NCI-H2227 (cell line): ENCODE measurements at regions not wholly inside any gene's neighbourhood (a gene's known extent, or its start where the extent isn't known, plus 50 kb on each side); places are given as distances from the start of the nearest gene placed in this dataset.

Source experiments
- DNase-seq: peaks from one replicate; lab custom pipeline; 2025; ENCODE audit not compliant: unreplicated experiment; lab: John Stamatoyannopoulos, UW

DNA sequence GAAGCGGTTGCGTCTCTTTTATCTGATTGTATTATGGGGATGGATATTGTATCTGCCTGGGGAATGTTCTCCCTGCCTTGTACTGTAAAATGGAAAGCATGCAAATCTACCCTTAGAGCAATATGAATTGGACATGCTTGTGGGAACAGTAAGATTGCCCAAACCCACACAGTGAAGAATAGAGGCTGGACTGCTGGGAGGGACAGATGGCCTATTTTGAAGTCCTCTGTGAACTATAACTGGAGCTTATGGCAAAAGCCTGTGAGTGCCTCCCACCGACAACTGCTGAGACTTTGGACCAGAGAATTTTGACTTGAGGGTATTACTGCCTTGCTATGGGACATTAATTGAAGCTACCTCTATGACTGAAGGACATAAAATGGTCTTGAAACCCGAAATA lies 168.9 kb downstream of the ERCC6L2 start:
- no peak for DNase-seq

DNA sequence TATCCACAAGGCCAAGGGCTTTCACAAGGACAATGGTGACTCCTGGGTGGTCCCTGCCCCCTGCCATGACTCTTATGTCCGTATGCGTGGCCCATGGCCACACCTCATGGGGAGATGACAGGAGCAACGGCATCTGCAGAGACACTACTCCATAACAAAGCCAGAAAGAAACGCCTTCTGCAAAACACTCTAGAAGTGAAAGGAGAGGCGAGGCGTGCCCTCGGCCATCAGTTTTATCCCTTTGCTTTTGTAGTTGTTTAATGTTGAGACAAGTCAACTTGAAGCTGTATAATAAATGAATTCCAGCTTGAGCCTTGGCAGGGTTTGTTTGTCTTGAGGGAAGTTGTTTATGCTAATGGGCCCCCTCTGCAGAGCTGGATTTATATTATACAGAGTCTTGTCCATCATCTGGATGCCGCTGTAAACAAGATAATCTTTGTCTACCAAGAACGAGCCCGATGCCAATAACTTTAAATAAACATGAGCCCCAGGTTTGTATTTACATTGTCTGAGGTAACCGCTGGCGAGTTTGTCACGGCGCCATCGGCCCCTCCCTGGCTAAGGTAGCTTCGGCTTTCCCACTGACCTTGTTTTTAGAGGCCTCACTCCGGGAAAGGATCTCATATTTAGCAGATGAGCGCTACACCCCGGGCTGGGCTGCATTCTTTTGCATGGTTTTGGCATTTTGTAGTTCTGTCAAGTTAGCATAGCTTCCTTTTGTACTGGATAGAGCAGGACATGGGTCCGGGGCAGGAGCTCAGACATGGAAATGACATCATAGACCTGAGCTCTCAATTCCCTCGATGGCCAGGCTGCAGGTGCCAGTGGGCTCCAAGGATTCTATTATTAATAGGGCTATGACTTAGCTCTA lies 165.3 kb downstream of the ERCC6L2 start:
- no peak for DNase-seq

DNA sequence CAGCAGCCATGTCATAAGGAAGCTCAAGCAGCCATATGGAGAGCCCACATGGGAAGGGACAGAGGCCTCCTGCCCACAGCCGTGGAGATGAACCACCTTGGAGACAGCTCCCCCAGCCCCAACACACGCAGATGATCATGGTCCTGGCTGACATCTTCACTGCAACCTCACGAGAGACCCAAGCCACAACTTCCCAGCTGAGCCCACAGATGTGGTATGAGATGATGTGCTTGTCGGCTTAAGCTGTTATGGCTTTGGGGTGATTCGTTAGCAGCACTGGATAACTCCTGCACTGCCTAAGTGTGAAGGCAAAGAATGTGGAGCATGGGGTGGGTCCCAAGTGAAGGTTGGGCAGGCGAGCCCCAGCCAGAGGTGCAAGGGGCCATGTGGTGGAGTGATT lies 163.4 kb downstream of the ERCC6L2 start:
- DNase-seq: no peak

DNA sequence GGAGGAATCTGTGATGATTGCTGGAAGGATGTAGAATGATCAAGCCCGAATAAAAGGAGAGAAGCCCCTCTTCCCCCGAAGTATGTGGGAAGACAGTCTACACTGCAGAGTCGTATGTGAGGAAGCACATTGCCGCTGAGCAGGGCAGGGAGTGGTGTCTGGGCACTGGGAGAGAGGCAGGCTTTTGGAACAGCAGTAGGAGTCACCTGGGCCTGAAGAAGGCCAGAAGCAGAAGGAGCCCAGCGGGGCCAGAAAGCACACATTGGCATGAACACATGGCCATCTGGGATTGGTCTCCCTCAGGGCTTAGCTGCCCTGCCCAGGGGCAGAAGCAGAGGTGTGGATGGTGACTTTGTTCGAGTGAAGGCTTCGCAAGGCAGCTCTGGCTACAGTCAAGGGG lies 162.8 kb downstream of the ERCC6L2 start:
- DNase-seq: no peak

DNA sequence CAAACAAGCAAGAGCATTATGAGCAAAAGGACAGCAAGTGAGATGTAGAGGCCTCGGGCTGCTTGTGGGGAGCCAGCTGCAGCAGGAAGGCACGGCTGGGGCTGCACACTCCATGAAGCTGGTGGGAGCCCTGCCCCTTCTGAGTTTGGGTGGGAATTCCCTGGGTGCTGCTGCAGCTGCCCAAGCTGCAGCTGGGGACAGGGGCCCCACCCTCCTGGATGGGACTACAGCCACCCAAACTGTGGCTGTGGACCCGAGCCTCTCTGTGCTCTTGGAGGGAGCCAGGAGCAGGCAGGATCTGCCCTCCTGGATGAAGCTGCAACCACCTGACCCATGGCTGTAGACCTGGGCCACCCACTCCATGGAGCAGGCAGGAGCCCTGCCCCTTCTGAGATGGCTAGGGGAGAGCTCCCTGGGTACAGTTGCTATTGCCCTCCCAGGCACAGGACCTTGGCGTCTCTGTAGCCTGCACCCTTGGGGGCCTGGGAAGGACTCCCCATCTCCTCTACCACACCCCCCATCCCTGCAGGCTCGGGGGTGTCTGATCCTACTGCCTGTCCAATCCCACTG lies 159.1 kb downstream of the ERCC6L2 start:
- DNase-seq: no peak

DNA sequence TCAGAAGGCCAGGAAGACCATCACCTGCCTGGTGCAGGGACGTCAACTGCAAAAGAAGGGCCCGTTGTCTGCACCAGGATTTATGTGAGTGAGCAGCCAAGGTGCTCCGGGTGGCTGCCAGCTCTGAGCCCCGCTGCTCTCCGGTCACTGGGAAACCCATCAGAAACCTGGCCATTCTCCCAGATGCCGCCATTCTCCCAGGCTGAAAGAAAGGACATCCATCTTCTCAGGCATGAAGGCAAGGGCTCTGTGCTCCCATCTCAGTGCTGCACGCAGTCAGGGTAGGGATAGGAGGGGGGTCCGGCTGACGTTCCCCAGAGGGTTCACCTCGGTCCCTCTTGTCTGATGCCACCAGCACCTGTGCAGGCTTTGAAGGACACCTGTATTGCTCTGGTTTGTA lies 158.4 kb downstream of the ERCC6L2 start:
- no peak for DNase-seq

DNA sequence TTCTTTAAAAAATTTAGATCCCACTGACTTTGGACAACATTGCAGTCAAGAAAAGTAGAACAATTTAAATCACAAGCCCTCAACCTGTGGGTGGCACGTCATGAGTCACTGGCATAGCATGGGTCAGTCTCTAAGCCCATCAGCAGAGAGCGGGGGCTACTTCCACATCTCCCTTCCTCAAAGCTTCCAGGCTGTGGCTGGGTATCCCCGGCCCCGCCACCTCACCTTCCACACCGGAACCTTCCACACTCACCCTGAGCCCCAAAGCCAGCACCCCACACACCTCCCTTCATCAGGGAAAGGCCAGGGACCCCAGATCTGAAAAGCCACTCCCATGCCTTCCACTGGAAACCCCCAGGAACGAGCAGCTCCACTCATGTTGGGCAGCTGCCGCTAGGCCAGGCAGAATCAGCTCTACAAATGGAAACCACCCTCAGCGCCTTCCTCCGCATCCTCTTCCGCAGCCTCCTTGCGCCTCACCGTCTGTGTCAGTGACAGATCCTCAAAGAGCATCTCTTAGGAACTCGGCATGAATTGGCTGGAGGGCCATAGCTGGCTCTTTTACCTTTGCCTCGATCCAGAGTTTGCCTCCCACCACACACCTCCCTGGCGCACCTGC lies 156.5 kb downstream of the ERCC6L2 start:
- no peak for DNase-seq

DNA sequence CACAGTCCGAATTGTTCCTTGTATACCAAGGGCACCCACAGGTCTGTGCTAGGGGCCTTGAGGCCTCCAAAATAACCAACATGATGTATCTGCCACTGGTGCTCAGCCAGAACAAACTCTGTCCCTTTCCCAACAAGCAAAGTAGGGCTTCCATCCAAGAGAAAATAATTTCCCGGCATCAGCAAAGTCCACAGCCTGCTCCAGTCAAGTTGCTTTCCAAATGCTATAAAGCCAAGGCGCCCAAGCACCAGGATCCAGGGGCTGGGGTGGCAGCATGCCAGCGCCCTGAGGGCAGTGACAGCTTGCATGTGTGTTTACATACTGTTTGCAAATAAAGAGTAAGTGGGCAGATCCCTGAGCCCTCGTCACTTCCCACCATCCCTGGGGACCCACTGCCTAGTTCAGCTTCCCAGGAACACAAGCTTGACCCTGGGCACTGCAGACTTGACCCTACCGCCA lies 155.9 kb downstream of the ERCC6L2 start:
- DNase-seq: no peak

DNA sequence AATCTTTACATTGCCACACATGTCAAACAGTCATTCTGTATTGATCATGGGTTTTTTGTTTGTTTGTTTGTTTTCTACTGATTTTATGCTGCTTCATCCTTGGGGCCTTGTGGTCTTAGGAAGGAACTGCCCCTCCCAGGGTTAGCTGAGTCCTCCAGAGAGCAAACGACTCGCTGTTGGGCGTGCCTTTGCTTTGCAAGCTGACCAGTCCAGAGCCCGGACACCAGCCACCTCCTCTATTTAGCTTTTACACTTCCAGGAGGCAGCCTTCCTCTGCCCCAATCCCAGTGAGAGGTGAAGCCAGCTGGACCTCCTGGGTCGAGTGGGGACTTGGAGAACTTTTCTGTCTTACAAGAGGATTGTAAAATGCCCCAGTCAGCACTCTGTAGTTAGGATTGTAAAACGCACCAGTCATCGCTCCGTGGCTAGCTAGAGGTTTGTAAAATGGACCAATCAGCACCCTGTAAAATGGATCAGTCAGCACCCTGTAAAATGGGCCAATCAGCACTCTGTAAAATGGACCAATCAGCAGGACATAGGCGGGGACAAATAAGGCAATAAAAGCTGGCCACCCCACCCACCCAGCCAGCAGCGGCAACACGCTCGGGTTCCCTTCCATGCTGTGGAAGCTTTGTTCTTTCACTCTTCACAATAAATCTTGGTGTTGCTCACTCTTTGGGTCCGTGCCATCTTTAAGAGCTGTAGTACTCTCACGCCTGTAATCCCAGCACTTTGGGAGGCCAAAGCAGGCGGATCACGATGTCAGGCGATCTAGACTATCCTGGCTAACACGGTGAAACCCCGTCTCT lies 154.4 kb downstream of the ERCC6L2 start:
- DNase-seq: no peak

DNA sequence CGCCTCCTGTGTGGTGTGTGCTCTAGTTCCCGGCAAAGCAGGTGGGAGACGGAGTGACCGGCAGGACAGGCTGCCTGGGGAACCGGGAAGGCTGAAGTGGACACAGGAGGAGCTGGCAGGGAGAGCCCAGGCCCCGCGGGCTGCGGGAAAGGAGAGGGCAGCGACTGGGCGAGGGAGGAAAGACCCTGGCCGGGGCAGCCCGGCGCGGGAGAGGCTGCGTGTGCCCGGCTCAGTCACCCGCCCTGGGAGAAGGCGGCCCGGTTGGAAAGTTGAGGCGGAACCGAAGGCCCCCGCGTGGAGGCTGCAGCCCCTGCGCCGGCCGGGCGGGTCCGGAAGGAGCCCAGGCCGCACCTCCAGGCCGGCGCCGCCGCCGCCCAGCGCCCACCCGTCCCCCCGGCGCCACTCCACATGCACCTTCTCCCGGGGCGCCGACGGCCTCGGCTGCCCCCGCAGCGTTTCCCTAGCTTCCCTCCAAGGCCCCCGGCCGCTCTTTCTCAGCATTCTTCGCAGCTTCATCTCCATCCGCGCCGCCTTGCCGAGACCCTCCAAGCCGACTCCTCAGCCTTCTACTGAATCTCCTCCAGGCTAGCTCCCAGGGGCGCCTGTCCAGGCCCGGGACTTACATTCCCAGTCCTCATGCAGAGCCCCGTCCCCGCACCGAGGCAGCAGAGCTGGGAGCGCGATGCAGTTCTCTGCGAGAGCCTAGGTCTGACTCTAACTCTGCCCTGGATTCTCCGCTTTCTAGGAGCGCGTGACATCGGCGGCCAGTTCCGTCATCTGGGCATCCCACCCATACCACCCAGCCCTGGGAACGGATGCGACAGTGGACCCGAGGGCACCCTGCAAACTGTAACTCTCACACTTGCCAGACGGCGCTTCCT lies 152.0 kb downstream of the ERCC6L2 start:
- no peak for DNase-seq

DNA sequence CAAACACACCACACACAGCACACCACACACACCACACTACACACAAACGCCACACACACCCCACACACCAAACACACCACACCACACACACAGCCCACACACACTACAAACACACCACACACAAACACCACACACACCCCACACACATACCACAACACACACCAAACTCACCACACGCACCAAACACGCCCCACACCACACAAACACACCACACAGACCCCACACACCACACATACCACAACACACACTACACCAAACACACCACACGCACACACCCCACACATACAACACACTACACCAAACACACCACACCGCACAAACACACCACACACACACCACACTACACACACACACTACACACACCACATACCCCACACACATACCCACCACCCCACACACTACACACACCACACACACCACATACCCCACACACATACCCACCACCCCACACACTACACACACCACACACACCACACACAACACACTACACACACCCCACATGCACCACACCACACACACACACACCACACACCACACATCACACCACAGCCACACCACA lies 151.2 kb downstream of the ERCC6L2 start:
- no peak for DNase-seq

DNA sequence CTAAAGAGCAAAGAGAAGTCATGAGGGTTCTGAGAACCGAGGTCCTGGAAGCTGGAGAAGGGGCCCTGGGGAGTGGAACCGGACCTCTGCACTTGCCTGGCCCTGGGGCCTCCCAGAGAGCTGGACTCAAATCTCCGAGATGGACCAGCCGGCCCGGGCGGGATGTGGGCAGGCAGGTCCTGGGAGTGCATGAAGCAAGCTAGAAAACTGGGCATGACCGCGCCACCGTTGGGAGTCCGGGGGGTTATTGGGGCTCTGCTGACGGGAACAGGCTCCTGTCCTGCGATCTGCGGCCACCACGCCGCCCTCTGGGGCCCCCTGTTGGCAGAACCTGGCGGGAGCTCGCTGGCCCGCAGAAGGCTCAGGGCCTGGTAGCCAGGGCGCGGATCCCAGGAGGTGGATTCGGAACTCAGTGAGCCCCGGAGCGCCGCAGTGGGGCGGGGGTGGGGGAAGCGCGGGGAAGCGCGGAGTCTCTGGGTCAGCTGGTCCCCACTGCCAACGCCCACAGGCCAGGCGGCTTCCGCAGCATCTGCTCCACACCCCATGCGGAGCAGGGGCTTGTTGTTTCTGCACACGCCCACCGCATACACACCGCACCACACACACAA lies 150.6 kb downstream of the ERCC6L2 start:
- no peak for DNase-seq

DNA sequence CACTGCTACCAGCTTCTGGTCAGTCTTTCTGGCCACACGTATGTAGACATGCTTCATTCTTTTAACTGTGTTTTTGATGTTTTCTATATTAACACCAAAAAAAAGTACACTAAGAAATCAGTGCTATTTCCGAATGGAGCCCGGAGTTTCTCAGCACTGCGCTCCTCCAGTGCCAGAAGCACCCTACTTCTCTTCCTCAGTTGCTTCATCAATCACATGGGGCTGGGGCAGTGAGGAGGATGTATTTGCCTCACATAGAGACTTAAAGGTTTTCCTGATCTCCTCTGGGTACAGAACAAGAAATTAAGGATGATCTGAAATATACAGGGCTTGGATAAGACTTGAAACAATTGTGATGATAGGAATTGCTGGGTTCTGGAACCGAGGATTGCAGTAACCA lies 148.0 kb downstream of the ERCC6L2 start:
- DNase-seq: no peak

DNA sequence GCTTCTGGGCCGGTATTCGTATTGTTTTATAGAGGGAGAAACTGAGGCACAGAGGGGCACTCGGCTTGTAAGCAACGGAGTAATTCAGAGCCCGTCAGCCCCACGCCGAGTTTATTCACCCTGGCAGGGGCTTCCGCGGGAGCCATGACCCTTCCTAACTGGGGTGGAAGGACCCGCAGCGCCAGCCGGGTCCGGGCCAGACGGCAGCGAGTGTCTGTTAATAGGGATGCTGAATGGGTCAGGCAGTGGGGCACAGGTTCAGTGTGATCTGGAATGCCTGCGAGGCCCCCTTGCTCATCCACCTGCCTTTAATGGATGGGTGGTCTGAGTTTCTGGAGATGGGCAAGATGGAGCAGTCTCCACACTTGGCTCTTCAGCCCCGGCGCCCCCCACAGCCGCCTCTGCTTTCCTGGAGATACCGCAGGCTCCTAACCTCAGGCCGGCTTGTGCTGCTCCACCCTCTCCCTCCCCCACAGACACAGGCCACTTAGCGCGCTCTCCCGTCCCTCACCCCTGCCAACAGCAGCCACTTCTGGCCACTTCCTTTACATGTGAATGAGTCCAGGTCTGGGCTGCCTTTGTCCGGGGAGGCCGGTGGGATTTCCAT lies 147.1 kb downstream of the ERCC6L2 start:
- peak; percentile 55 for DNase-seq

DNA sequence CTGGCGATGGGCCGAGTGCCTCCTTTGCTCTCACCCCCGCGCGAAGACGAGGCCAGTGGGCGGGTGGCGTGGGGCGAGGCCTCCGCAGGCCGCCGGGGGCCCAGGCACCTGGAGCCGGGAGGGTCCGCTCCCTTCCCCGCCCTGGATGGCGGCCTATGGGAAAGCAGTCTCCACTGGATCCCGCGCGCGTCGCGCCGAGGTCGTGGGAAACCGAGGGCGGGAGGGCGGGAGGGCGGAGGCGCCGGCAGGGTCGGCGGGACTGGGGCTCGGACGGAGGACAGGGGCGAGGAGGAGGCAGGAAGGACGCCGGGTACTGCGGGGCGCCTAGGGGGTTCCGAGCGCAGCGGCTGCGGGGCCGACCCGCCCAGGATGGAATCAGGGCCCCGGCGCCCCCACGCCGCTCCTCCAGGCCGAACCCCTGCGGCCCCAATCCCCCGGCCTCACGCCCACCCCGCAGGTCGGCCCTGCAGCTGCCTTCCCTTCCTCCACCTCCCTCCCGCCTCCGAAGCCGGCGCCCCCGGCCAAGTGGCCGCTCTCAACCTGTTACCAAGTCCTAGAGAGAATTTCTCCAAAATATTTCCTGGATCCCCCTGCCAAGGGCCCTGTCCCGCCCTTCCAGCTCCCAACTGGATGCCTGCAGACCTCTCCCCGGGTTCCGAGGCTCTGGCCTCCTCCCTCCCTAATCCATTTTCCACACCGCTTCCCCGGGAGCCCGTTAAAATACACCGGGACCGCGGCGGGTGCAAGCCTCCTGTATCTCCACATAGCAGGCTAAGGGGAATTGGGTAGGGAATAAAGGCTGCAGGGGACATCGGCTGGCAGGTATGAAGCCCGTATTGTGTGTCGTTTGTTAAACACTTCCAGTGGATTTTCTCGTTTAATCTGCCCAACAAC lies 146.3 kb downstream of the ERCC6L2 start:
- DNase-seq: peak; percentile 45

DNA sequence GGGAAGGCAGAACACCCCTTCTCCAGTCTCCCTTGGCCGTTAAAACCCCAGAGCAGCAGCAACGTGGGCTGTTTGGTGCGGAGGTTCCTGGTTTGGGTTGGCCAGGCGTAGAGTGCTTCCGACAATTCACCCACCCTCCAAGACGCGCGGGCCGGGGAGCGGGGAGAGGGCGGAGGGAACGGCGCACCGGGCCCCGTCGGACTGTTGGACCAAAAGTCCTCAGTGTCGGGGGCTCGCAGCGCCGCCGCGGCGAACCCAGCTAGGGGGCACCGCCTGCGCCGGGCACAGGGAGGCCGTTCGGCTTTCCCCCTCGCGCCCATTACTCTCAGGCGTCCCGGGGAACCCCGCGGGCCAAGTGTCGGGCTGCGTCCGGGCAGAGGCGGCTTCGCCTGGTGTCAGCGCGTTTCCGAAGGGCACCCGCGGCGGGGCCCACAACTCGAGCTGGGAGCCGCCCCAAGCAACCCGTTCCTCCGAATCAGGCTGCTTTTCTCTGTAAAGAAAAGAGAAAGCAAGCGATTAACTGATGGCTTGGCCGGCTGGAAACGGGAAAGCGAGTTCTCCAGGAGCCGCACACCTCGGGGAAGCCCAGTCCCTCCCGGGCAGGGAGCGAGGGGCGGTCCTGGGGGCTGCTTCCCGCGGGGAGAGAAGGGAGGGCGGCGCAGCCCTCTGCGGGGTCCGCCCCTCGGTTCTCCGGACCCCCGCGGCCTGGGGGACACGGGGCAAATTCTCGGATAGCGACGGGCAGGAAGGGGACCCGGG lies 145.5 kb downstream of the ERCC6L2 start:
- DNase-seq: peak; percentile 58

DNA sequence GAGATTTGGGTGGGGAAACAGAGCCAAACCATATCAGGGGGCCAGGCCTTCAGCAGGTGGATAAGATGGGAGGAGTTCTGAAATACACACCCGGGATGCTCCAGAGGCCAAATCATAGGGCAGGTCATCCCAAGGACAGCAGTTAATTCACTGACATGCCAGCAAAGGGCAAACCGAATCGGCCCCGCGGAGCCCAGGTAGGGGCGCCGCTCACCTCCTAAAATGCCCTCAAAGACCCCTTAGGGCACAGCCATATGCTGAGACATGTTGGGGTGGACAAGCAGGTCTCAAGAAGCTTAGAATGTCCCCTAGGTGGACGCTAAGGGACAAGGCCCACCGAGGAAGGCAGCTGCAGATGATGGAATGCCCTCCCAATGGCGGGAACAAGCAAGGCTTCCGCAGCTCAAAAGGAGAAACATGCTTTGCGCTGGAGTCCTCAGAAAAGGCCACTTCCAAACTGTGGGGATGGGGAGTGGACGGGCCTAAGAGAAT lies 144.9 kb downstream of the ERCC6L2 start:
- no peak for DNase-seq
